ENCODE measurements at regions not wholly inside any gene's neighbourhood (a gene's known extent, or its start where the extent isn't known, plus 50 kb on each side); places are given as distances from the start of the nearest gene placed in this dataset.

DNA sequence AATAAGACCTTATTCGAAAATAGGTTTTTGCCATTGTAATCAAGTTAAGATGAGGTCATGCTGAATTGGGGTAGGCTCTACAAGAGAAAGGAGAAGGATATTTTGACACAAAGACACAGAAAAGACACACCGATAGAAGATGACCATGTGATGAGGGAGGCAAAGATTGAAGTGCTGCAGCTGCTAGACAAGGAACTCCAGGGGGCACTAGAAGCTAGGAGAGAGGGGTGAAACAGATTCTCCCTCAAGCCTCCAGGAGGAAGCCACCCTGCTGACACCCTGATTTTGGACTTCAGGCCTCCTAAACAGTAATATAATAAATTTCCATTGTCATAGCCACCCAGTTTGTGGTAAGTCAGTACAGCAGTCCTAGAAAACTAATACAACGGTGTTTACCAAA lies 506.8 kb upstream of the CAMK1G start:
- TF ChIP-seq, protein P1, sequence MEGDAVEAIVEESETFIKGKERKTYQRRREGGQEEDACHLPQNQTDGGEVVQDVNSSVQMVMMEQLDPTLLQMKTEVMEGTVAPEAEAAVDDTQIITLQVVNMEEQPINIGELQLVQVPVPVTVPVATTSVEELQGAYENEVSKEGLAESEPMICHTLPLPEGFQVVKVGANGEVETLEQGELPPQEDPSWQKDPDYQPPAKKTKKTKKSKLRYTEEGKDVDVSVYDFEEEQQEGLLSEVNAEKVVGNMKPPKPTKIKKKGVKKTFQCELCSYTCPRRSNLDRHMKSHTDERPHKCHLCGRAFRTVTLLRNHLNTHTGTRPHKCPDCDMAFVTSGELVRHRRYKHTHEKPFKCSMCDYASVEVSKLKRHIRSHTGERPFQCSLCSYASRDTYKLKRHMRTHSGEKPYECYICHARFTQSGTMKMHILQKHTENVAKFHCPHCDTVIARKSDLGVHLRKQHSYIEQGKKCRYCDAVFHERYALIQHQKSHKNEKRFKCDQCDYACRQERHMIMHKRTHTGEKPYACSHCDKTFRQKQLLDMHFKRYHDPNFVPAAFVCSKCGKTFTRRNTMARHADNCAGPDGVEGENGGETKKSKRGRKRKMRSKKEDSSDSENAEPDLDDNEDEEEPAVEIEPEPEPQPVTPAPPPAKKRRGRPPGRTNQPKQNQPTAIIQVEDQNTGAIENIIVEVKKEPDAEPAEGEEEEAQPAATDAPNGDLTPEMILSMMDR (IDR thresholded peaks at IDR 0.05) = peak in 3 of 5 experiments; percentile 24 to 34 (median 30)
- no peak for TF ChIP-seq EP300 (IDR thresholded peaks at IDR 0.05; ENCODE audit: low read depth)
- TF ChIP-seq POLR2A (IDR thresholded peaks at IDR 0.05) = no peak
